ENCODE measurements at regions not wholly inside any gene's neighbourhood (a gene's known extent, or its start where the extent isn't known, plus 50 kb on each side); places are given as distances from the start of the nearest gene placed in this dataset.
A peak's percentile ranks its signal among the peaks of the same experiment; 100 is the strongest.
"Not testable (repeated sequence)": the region's sequence is repeated elsewhere in the genome, so short reads cannot be mapped to it uniquely, and the experiment has no call there.

GRCh38 chr1:244296003-244296402 lies 155.7 kb downstream of the ADSS2 start:
- DNase-seq (ENCODE audit: low read depth), result no peak
- H3K4me3 ChIP-seq (ENCODE audit: low read depth, low read length), result no peak overlapping the region
- no peak for TF ChIP-seq CTCF (IDR thresholded peaks at IDR 0.05; ENCODE audit: insufficient read depth, low read depth, low read length)

GRCh38 chr1:244296447-244296846 lies 155.3 kb downstream of the ADSS2 start:
- H3K4me3 ChIP-seq (ENCODE audit: low read depth, low read length), result no peak overlapping the region
- TF ChIP-seq CTCF (IDR thresholded peaks at IDR 0.05; ENCODE audit: insufficient read depth, low read depth, low read length), result no peak

GRCh38 chr1:244297087-244297486 lies 154.6 kb downstream of the ADSS2 start:
- DNase-seq (ENCODE audit: low read depth), result no peak
- H3K4me3 ChIP-seq (ENCODE audit: low read depth, low read length), result no peak overlapping the region
- no peak for TF ChIP-seq CTCF (IDR thresholded peaks at IDR 0.05; ENCODE audit: insufficient read depth, low read depth, low read length)

More at GRCh38 chr1:244296447-244296846, 155.3 kb downstream of the ADSS2 start:
- DNase-seq (ENCODE audit: low read depth), result no peak

GRCh38 chr1:244297616-244298015 lies 154.1 kb downstream of the ADSS2 start:
- no peak overlapping the region for H3K4me3 ChIP-seq (ENCODE audit: low read depth, low read length)
- no peak for TF ChIP-seq CTCF (IDR thresholded peaks at IDR 0.05; ENCODE audit: insufficient read depth, low read depth, low read length)
- no peak for DNase-seq (ENCODE audit: low read depth)

GRCh38 chr1:244300029-244300375 lies 151.7 kb downstream of the ADSS2 start:
- not testable (repeated sequence) for DNase-seq (ENCODE audit: low read depth); H3K4me3 ChIP-seq (ENCODE audit: low read depth, low read length)

GRCh38 chr1:244301595-244302130 lies 150.0 kb downstream of the ADSS2 start:
- H3K4me3 ChIP-seq (ENCODE audit: low read depth, low read length), result no peak overlapping the region
- no peak for TF ChIP-seq CTCF (IDR thresholded peaks at IDR 0.05; ENCODE audit: insufficient read depth, low read depth, low read length)
- no peak for DNase-seq (ENCODE audit: low read depth)

- peak; percentile 39 for DNase-seq (ENCODE audit: low read depth)
- no peak for TF ChIP-seq CTCF (IDR thresholded peaks at IDR 0.05; ENCODE audit: insufficient read depth, low read depth, low read length)
- no peak overlapping the region for H3K4me3 ChIP-seq (ENCODE audit: low read depth, low read length)
Measured at GRCh38 chr1:244302876-244303609, 148.7 kb downstream of the ADSS2 start.

All from fibroblast of villous mesenchyme (primary cell).